HG03139 (cell line): ENCODE measurements at regions not wholly inside any gene's neighbourhood (a gene's known extent, or its start where the extent isn't known, plus 50 kb on each side); places are given as distances from the start of the nearest gene placed in this dataset.

Source experiments
- ATAC-seq: cut with Tn5 transposase; IDR thresholded peaks from one replicate; pipeline ENCODE4 v1.9.1; 2021; ENCODE audit not compliant: unreplicated experiment

- ATAC-seq, result no peak
These were observed 253.1 kb downstream of the FZD1 start for GRCh38 chr7:91517201-91517785.

DNA sequence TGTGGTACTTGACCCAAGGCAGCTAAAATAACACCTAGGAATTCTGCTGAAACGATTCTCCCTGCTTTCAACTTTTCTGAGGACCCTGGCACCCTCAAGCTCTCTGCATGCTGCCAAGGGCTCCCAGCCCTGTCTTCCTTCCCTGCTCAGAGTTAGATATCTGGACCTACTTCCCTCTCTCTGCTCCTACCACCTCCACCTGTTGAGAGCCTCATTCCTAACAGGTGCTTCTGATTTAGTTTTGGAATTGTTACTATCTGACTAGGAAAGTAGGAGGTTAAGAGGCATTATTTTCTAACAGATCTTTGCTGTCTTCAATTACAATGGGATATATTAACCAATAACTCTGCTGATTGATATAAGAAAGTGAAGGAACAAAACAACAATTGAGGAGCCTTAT is 253.8 kb downstream of the FZD1 start:
- ATAC-seq, result no peak

DNA sequence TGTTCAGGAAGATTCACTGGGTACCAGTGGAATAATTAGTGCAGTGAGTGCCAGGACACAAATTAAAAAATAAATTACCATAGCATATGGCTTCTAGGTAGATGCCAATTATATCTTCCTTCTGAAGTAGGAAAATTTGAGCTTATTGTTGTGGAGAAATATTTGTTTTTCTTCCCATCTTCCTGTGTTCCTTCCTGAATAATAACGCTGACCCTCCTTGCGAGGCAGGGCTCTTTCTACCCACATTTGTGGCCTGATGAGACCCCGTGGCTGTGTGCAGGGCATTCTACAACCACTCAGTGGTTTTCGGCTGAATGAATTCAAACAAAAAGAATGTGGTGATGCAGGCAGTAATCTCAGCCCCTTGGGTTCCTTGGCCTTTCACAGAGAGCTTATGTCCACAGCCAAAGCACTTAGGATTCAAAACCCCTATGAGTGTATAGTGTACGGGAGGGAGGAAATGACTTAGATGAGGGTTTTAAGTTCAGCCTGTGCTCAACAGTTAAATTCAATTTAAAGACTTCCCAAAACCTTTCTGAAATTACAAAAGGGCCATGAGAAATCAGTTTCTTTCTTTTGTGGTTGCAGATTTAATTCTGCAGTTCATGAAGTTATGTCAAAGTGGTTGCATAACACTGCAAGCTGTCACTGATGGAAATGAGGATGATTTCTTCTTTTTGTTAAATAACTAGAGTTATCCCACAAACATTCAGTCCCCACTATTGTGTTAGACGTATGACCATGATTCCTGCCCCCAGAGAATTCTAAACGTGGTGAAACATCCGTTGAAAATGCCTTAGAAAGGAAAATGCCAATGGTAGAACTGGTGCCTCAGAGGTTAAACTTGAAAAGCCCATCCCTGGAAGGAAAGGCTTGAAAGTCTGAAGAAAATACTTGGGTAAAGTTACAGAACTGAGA is 255.3 kb downstream of the FZD1 start:
- ATAC-seq, result no peak

DNA sequence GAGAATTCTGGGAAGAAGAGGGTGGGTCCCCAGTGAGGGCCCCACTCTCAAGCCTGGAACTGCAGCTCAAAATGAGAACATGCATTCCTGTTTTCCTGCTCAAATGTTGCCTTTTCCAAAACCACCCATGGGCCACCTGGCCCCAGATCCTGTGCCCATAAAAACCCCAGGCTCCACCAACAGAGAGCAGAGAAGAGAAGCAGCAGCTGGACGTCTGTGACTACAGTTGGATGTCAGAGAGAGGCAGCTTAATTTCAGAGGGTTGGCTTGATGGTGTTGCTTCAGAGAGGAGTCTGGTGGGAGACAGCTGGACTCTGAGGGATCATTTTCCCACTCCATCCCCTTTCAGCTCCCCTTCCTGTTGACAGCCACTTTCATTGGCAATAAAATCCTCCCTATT is 256.4 kb downstream of the FZD1 start:
- no peak for ATAC-seq

DNA sequence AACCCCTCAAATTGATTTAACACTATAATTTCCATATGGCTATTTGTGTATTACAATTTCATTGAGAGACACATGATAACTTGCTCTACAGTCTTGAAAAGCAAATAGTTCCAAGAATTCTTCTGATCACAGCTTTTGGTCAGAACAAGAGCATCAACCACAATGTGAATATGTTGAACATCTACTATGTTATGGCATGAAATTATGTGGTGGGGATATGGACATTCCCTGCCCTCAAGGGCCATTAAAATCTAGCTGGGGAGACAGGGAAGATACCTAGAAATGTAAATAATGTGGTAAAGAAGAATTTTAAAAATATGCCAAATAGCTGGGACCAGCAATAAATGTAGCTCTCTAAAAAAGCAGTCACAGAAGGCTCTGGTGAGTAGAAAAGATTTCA is 262.2 kb downstream of the FZD1 start:
- ATAC-seq, result no peak

GRCh38 chr7:91527460-91527859 is 263.2 kb downstream of the FZD1 start:
- ATAC-seq, result no peak

GRCh38 chr7:91533996-91534395 is 269.8 kb downstream of the FZD1 start:
- ATAC-seq, result no peak

- ATAC-seq, result no peak
These were observed 273.3 kb downstream of the FZD1 start for GRCh38 chr7:91537260-91538152.

- ATAC-seq, result no peak
These were observed 277.4 kb downstream of the FZD1 start for GRCh38 chr7:91541641-91542040.

DNA sequence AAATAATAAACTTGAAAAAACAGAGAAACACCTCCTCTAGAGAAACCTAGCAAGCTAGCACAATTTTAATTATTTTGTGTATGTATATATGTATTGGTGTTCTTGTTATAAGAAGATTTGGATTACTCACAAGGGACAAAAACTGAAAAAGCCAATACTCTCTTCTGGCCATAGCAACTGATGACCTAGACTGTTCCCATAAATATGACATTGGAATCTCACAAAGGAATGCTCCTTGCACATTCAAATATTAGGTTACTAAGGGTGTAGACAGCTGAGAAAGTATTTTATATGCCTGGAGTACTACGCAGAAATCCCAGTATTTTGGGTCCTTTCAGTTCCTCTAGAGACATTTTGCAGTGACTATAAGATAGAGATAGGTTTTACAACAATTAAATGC is 279.4 kb downstream of the FZD1 start:
- ATAC-seq, result no peak

DNA sequence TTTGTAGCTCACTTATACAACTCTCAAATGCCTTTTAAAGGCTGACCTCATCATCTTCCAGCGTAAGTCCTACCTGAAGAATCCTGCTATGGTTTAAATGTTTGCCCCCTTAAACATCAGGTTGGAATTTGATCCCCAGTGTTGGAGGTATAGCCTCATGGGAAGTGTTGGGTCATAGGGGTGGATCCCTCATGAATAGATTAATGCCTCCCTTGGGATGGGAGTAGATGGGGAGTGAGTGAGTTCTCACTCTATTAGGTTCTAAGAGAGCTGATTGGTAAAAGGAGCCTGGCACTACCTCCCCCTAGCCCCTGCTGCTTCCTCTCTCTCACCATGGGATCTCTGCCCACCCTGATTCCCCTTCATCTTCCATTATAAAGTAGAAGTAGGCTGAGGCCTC is 285.6 kb downstream of the FZD1 start:
- ATAC-seq, result no peak

DNA sequence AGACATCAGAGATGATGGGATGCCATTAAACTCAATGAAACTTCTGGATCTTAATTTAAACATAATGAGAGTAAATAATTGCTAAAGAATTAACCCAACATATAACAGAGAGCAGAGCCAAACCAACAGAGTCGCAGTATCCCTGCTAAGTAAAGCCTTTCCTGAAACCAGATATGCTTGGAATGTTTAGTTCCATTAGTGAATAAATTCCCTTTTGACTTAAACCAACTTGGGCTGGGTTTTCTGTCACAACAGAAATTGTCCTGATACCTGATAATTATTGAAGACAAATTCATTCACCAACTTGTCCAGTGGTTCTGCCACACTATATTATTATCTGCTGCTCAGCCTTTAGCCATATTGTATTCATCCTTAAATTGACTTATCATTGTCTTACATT is 286.7 kb downstream of the FZD1 start:
- no peak for ATAC-seq

GRCh38 chr7:91551377-91552175 is 287.3 kb downstream of the FZD1 start:
- no peak for ATAC-seq

DNA sequence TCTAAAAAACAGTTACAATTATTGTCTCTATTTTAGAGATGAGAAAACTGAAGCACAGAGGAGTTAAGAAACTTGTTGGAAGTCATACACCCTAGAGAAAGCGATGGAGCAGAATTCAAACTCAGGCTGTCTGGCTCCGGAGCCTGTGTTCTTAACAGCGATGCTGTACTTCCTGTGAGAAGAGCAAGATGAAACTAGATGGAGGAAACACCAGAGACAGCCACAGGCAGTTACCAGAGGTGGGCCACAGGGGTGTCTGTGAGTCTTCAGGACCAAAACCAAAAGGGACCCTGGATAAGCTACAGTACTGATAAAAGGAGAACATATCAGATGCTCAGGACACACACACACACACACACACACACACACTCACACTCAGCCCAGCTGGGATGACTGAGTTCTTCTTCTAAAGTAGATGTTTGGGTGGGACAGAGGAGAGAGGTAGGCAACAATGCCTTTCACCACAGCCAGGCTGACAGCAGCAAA is 289.2 kb downstream of the FZD1 start:
- no peak for ATAC-seq

GRCh38 chr7:91554883-91555282 is 290.6 kb downstream of the FZD1 start:
- no peak for ATAC-seq

DNA sequence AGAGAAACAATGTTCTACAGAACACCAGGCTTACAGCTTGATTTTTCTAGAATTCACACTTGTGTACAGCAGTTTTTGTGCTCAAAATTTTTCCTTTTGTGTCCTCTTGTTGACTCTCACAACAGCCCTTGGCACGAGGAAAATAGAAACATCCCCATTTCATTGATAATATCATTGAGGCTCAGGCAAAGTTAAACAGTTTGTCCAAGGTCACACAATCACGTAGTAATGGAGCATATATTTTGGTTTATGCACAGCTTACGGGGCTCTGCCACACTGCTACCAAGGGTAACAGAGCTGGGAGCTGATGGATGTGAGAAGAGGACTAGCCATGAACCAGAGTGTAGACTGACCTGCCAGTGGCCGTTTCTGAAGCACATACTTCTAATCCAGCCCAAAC is 292.0 kb downstream of the FZD1 start:
- ATAC-seq, result no peak

- no peak for ATAC-seq
These were observed 292.9 kb downstream of the FZD1 start for GRCh38 chr7:91556956-91557650.

DNA sequence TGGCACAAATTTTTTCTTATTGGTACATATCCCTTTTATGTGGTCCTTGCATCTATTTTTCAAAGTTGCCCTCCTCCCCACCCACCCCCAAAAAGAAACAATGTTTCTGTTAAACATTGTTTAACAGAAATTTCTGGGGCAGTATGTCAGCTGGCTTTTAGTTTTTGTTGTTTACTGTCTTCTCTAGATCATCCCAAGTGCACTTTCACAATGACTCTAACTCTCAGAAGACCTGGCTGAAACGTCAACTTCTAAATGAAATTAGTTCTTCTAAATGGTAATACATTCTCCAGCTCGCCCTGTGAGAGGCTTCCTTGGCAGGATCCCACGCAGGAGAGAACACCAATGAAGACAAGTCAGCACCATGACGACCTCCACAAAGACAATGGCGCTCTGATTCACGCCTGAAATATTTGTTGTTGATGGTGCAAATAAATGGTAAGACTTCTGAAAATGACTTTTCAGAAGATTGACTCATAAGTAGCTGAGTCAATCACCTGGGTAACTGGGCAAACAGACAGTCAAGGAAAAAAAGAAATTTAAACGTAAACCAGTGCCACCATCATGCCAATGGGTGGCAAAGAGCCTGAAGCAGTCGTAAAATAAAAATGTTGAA is 293.7 kb downstream of the FZD1 start:
- ATAC-seq, result no peak

DNA sequence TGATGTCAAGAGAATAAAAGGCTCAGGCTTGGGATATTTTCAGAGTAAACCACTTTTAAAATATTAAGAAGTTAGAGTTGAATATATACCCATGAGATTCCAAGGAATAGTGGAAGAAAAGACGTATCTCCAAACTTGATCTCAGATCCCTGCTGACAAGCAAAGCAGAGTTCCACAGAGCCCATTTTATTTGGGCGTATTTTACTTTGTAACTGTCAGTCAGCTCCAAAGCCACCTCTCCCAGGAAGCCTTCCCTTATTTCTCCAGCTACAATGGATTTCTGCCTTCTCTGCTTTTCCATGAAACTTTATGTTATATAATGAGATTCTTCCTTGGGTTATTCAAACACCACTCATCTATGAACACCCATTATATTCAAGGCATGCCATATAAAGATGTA is 295.7 kb downstream of the FZD1 start:
- no peak for ATAC-seq

- ATAC-seq, result no peak
These were observed 299.9 kb downstream of the FZD1 start for GRCh38 chr7:91564101-91564500.
